H1 (cell line): ENCODE measurements at regions not wholly inside any gene's neighbourhood (a gene's known extent, or its start where the extent isn't known, plus 50 kb on each side); places are given as distances from the start of the nearest gene placed in this dataset.

ENCODE experiments used
- SP1 ChIP-seq: IDR thresholded peaks from 2 replicates; pipeline ENCODE4 v1.6.1; 2011; ENCODE audit warnings: low read depth, low read length
- TF ChIP-seq, protein P1 (sequence below), 3 experiments: IDR thresholded peaks; 1 replicate in 2 of 3; 2 replicates in 1 of 3; pipeline versions ENCODE4 v1.5.1 to v1.6.1; 2011; ENCODE audit warnings: low read length in 3 of 3, mild to moderate bottlenecking in 3 of 3, inconsistent platforms in 2 of 3, low read depth in 1 of 3, moderate library complexity in 1 of 3; ENCODE audit not compliant: insufficient read depth in 1 of 3; ENCODE audit errors: control extremely low read depth in 1 of 3

- TF ChIP-seq SP1: no peak
- TF ChIP-seq, protein P1, sequence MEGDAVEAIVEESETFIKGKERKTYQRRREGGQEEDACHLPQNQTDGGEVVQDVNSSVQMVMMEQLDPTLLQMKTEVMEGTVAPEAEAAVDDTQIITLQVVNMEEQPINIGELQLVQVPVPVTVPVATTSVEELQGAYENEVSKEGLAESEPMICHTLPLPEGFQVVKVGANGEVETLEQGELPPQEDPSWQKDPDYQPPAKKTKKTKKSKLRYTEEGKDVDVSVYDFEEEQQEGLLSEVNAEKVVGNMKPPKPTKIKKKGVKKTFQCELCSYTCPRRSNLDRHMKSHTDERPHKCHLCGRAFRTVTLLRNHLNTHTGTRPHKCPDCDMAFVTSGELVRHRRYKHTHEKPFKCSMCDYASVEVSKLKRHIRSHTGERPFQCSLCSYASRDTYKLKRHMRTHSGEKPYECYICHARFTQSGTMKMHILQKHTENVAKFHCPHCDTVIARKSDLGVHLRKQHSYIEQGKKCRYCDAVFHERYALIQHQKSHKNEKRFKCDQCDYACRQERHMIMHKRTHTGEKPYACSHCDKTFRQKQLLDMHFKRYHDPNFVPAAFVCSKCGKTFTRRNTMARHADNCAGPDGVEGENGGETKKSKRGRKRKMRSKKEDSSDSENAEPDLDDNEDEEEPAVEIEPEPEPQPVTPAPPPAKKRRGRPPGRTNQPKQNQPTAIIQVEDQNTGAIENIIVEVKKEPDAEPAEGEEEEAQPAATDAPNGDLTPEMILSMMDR (IDR thresholded peaks at IDR 0.05; ENCODE audit: control extremely low read depth in 1 of 3, insufficient read depth in 1 of 3, low read depth in 1 of 3, low read length in 3 of 3): no peak
Measured at GRCh38 chr7:109386959-109387358, 817.3 kb downstream of the DNAJB9 start.
